Colonic mucosa (tissue), 4 donors: ENCODE measurements at regions not wholly inside any gene's neighbourhood (a gene's known extent, or its start where the extent isn't known, plus 50 kb on each side); places are given as distances from the start of the nearest gene placed in this dataset.

Source experiments
- DNase-seq: peaks from one replicate; pipeline ENCODE4 v3.0.0-alpha.2; 2020
- H3K27ac ChIP-seq: fragments of 200-600 bp; one replicate; pipeline ENCODE4 v1.8.0; 2021
- H3K27me3 ChIP-seq: fragments of 200-600 bp; one replicate; pipeline ENCODE4 v1.8.0; 2021
- H3K36me3 ChIP-seq: fragments of 200-600 bp; one replicate; pipeline ENCODE4 v1.8.0; 2021
- H3K4me1 ChIP-seq: fragments of 200-600 bp; one replicate; pipeline ENCODE4 v1.8.0; 2021; ENCODE audit warnings: mild to moderate bottlenecking
- H3K4me3 ChIP-seq: fragments of 200-600 bp; one replicate; pipeline ENCODE4 v1.8.0; 2021
- H3K9ac ChIP-seq, 2 donors: one replicate each; pipeline ENCODE4 v1.7.0; 2013; ENCODE audit warnings: control low read depth in 2 of 2, low read depth in 2 of 2, low read length in 2 of 2
- H3K9me3 ChIP-seq: fragments of 200-600 bp; one replicate; pipeline ENCODE4 v1.8.0; 2021
- intact Hi-C: fragments of 100-400 bp; cut with DNase I; formaldehyde crosslinking; loops from one replicate; pipeline ENCODE4 v1.14.1; 2022
- TF ChIP-seq, protein P1 (sequence below): fragments of 200-600 bp; IDR thresholded peaks from one replicate; pipeline ENCODE4 v1.8.0; 2022; ENCODE audit warnings: antibody characterized with exemption, mild to moderate bottlenecking
- donor health status: healthy.
- donor health status: DM: no; HTN: no; CAD: no.
- donor health status: DM: no; HTN: no; CAD: no.

DNA sequence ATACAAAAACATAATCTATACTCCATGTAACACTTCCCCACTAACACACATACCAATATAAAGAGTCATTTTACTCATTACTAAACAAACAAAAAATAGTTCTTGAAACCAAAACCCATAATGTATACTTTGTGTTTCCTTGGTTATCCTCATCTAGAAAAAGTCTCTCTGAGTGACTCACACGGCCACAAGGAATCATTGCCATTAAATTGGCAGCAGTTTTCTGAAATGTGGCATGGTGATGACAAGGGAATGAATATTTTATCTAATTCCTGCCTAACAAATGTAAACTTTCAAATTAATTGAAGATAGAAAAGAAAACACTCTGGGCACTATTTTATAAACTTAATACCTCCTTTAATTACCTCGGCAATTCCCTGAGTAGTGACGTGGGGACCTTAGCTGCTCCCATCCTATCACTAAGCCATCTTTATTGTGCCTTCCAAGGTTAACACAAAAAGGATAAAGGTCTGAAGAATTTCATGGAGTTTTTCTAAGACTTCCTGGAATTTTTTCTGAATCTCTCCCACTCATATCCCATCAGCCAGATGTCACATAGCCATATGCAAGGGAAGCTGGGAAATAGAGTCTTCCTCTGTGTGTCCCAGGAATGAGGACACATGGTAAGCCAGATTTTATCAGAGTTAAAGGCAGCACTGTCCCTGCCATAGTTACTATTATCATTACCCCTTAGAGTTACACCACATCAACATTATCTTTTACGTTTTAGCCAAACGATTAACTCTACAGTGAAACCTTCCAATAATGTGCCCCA lies 857.2 kb upstream of the TENM4 start:
- H3K27ac ChIP-seq, result no peak overlapping the region
- H3K36me3 ChIP-seq, result no peaks in the 10 kb centered on the region
- no peaks in the 10 kb centered on the region for H3K27me3 ChIP-seq
- no peaks in the 10 kb centered on the region for H3K4me1 ChIP-seq
- H3K4me3 ChIP-seq, result no peak overlapping the region
- TF ChIP-seq, protein P1, sequence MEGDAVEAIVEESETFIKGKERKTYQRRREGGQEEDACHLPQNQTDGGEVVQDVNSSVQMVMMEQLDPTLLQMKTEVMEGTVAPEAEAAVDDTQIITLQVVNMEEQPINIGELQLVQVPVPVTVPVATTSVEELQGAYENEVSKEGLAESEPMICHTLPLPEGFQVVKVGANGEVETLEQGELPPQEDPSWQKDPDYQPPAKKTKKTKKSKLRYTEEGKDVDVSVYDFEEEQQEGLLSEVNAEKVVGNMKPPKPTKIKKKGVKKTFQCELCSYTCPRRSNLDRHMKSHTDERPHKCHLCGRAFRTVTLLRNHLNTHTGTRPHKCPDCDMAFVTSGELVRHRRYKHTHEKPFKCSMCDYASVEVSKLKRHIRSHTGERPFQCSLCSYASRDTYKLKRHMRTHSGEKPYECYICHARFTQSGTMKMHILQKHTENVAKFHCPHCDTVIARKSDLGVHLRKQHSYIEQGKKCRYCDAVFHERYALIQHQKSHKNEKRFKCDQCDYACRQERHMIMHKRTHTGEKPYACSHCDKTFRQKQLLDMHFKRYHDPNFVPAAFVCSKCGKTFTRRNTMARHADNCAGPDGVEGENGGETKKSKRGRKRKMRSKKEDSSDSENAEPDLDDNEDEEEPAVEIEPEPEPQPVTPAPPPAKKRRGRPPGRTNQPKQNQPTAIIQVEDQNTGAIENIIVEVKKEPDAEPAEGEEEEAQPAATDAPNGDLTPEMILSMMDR, result no peak
- H3K9ac ChIP-seq, result no peak overlapping the region
- DNase-seq, result no peak
- no peaks in the 10 kb centered on the region for H3K9me3 ChIP-seq
- intact Hi-C loops, result no loop called here

DNA sequence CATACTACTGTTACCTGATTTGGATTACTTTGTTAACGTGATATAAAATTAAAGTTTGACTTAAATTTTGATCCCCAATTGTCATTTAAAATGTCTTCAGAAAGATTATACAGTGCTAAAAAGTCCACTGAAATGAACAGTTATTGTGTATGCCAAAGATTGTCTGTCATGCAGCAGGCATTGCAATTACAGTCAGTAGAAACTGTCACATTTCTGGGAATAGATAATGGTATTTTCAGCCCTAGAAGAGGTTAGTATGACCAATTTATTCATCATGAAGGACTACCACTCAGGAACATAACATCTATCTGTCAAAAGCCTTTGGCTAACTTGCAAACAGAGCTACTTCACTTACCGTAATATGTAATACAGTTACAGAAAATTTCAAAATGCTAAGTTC lies 852.5 kb upstream of the TENM4 start:
- H3K9ac ChIP-seq, result no peak overlapping the region
- no peak overlapping the region for H3K4me3 ChIP-seq

DNA sequence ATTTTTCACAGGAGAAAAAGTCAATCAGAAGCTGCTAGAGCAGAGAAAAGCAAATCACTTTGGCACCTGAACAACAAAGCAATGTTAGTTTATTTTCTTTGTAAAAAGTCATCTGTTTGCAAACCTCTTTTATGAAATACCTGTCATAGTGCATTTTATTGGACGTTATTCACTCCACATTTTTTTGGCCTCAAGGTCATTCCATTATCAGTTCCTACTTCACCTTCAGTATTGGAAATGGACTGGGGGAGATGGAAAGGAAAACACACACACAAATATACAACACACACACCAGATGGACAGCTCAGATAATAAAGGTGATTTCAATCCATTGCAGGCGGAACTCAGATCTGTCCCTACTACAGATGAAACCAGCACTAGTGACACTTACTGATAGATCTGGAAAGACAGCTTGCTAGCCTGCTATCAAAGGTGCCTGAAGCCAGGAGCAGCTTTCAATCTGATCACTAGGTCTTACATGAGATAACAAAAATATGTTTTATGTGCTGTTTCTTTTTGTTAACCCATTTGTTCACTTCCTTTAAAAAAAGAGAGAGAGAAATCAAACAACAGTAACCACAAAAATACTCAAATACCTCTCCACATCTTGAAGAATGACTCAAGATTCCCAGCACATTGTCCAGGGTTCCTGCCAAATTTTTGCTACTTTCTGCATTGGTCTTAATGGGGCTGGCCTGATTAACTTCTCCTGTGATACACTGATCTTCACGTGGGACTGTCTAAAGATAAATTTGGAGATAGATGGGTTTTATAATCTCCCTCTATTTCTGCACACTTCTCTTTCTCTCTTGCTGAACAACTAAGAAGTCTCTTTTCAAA lies 844.3 kb upstream of the TENM4 start:
- Histone ChIP-seq H3K9ac (no peak overlapping the region), H3K27me3 (no peaks in the 10 kb centered on the region), H3K4me1 (no peaks in the 10 kb centered on the region), H3K4me3 (no peak overlapping the region), H3K9me3 (no peaks in the 10 kb centered on the region), H3K27ac (no peak overlapping the region), H3K36me3 (no peaks in the 10 kb centered on the region)
- intact Hi-C loops, result no loop called here
- TF ChIP-seq, protein P1, result no peak
- no peak for DNase-seq

More for the DNA sequence above, 852.5 kb upstream of the TENM4 start:
- Histone ChIP-seq H3K9me3 (no peaks in the 10 kb centered on the region), H3K4me1 (no peaks in the 10 kb centered on the region), H3K27me3 (no peaks in the 10 kb centered on the region), H3K27ac (no peak overlapping the region), H3K36me3 (no peaks in the 10 kb centered on the region)
- intact Hi-C loops, result no loop called here
- TF ChIP-seq, protein P1, result no peak
- no peak for DNase-seq

DNA sequence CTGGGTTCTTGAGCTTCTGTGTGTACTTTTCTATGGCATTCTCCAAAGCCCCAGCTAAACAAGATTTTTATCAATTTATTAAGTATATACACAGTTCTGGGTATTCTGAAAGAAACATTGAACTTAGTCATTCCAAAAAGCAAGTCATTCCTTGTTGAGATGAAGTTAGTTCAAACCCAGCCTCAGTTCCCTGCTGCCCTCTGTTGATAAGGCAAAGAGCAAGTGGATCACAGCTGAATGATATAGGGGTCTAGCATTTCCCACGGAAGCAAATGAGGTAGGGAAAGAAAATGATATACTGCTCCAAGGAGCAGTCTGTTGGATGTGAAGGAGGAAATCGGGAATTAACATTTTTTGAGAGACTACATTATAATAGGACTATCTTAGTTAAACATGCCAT lies 841.8 kb upstream of the TENM4 start:
- no peaks in the 10 kb centered on the region for H3K27me3 ChIP-seq
- H3K4me3 ChIP-seq, result no peak overlapping the region
- H3K9ac ChIP-seq, result no peak overlapping the region
- H3K9me3 ChIP-seq, result no peaks in the 10 kb centered on the region
- TF ChIP-seq, protein P1, result no peak
- intact Hi-C loops, result no loop called here
- no peaks in the 10 kb centered on the region for H3K36me3 ChIP-seq
- no peak for DNase-seq
- H3K4me1 ChIP-seq, result no peaks in the 10 kb centered on the region
- H3K27ac ChIP-seq, result no peak overlapping the region

DNA sequence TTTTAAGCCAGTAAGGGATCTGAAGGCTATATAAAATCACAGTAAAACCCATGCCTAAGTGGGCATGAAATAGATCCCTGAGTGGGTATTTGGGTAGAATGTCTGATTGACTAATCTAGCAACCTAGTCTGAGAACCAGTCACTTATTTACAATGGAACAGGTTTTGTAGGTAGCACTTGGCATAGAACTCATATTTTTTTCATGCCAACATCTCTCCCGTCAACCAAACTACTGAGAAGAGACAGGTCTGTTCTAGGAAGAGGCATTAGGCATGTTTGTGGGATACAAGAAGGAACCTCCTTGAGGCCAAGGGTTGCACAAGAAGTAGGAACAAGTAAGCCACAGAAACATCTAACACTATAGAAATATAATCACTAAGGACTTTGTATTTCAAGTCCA lies 840.4 kb upstream of the TENM4 start:
- H3K4me1 ChIP-seq, result no peaks in the 10 kb centered on the region
- H3K27me3 ChIP-seq, result no peaks in the 10 kb centered on the region
- H3K9ac ChIP-seq, result no peak overlapping the region
- no peaks in the 10 kb centered on the region for H3K9me3 ChIP-seq
- H3K4me3 ChIP-seq, result no peak overlapping the region
- no peak for DNase-seq
- intact Hi-C loops, result no loop called here
- no peaks in the 10 kb centered on the region for H3K36me3 ChIP-seq
- TF ChIP-seq, protein P1, result no peak
- H3K27ac ChIP-seq, result no peak overlapping the region
